SK-N-MC (cell line): ENCODE measurements at regions not wholly inside any gene's neighbourhood (a gene's known extent, or its start where the extent isn't known, plus 50 kb on each side); places are given as distances from the start of the nearest gene placed in this dataset.

ENCODE experiments used
- EZH2 ChIP-seq: fragments of 200-600 bp; sonication (generic); IDR thresholded peaks from one replicate; pipeline ENCODE4 v1.6.1; 2017; ENCODE audit warnings: antibody characterized with exemption
- FOXP2 ChIP-seq: optimal IDR thresholded peaks from 2 replicates; pipeline ENCODE3; 2011; ENCODE audit warnings: mild to moderate bottlenecking, moderate library complexity; ENCODE audit not compliant: insufficient read depth; ENCODE audit errors: extremely low read length, control extremely low read depth
- POLR2AphosphoS5 ChIP-seq: IDR thresholded peaks from 2 replicates; pipeline ENCODE4 v1.6.1; 2012; ENCODE audit warnings: mild to moderate bottlenecking, low read depth, low read length, borderline replicate concordance

- TF ChIP-seq POLR2AphosphoS5, result no peak
- TF ChIP-seq EZH2, result no peak
- TF ChIP-seq FOXP2, result no peak
Measured at GRCh38 chr17:53757559-53757958, 65.2 kb upstream of the KIF2B start.
